Sigmoid colon (tissue), 6 donors: ENCODE measurements at regions not wholly inside any gene's neighbourhood (a gene's known extent, or its start where the extent isn't known, plus 50 kb on each side); places are given as distances from the start of the nearest gene placed in this dataset.

Source experiments
- DNase-seq: peaks from one replicate; pipeline ENCODE4 v3.0.0-alpha.2; 2019
- H3K27ac ChIP-seq, 4 donors: fragments of 200-600 bp; sonication (generic); one replicate each; pipeline ENCODE4 v1.5.1; 2016 to 2019; ENCODE audit warnings: mild to moderate bottlenecking in 1 of 4
- H3K27me3 ChIP-seq, 3 donors: fragments of 200-600 bp; sonication (generic); one replicate each; pipeline ENCODE4 v1.5.1; 2019; ENCODE audit warnings: mild to moderate bottlenecking in 1 of 3
- H3K36me3 ChIP-seq, 4 donors: fragments of 200-600 bp; sonication (generic); one replicate each; pipeline ENCODE4 v1.5.1; 2016 to 2019
- H3K4me1 ChIP-seq, 4 donors: fragments of 200-600 bp; sonication (generic); one replicate each; pipeline ENCODE4 v1.5.1; 2017 to 2019
- H3K4me3 ChIP-seq, 4 donors: fragments of 200-600 bp; sonication (generic); one replicate each; pipeline ENCODE4 v1.5.1; 2017 to 2019; ENCODE audit warnings: mild to moderate bottlenecking in 2 of 4, moderate library complexity in 1 of 4
- H3K9me3 ChIP-seq, 4 donors: fragments of 200-600 bp in 3 of 4; sonication (generic) in 3 of 4; one replicate each; pipeline versions ENCODE4 v1.5.1 to v1.6.1; 2013 to 2019
- EP300 ChIP-seq, 4 donors: sonication (generic); formaldehyde crosslinking; IDR thresholded peaks; one replicate each; pipeline ENCODE4 v1.6.1; 2017; ENCODE audit warnings: antibody characterized with exemption in 4 of 4
- POLR2A ChIP-seq, 2 donors: fragments of 450-650 bp; IDR thresholded peaks; one replicate each; pipeline ENCODE4 v1.6.1; 2016; ENCODE audit warnings: antibody characterized with exemption in 2 of 2, mild to moderate bottlenecking in 2 of 2, moderate library complexity in 2 of 2
- POLR2AphosphoS5 ChIP-seq, 4 donors: sonication (generic); formaldehyde crosslinking; IDR thresholded peaks; one replicate each; pipeline ENCODE4 v1.6.1; 2017; ENCODE audit warnings: antibody characterized with exemption in 4 of 4
- WGBS, 2 donors: extraction: QIAGEN DNeasy Blood & Tissue Kit; methylation state at CpG; one replicate each; pipeline ENCODE4 v1.1.7; 2013; 5-methylcytosine and 5-hydroxymethylcytosine counted together
- intact Hi-C: fragments of 100-400 bp; cut with DNase I; formaldehyde crosslinking; loops from one replicate; pipeline ENCODE4 v1.15.1; 2023
- TF ChIP-seq, protein P1 (sequence below), 4 experiments: fragments of 450-650 bp in 3 of 4; fragments of 200-600 bp in 1 of 4; IDR thresholded peaks; one replicate each; pipeline ENCODE4 v1.5.1; 2016 to 2019; ENCODE audit warnings: antibody characterized with exemption in 4 of 4, mild to moderate bottlenecking in 3 of 4, moderate library complexity in 2 of 4
- donor health status: healthy with polysubstance abuse.
- donor health status: healthy.

DNA sequence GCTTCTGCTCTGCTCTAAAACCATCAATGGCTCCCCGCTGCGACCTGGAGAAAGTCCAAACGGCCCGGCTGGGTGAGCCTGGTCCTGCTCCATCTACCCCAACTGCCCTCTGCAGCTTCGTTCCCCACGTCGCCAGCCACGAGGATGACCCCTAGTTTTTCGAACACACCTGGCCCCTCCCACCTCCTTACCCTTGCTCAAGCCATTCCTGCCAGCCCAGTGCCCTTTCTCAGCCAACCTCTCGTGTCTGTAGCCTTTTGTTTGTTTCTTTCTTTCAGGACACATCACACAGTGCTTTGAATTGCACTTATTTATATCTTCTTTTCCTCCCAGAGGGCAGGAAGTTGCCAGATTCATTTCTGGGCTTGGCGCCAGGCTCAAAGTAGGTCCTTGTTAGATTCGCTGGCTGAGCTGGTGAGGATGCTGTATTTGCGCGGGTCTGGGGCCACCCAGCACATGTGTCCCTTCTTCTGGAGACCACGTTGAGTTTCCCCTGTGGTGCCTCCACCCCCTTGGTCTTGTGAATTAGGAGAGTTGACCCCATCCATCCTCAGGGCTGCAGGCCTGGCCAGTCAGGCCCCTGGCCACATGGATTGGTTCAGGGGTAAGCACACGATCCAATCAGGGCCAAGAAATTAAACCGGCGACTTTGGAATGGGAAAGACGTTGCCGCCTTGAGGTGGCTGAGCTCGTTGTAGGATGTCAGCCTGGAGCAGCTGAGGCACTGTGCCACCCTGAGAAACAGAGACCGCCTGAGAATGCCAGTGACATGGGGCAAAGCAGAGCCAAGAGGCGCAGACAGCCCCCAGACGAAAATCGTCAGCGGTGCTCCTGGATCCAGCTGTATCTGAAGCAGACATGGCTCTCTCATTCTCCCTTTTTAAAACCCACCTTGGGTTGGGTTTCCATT lies 156.0 kb downstream of the CEBPB start:
- peak overlapping the region; percentile 51 to 83 (median 68) for H3K27ac ChIP-seq
- no peaks in the 10 kb centered on the region for H3K36me3 ChIP-seq
- TF ChIP-seq POLR2AphosphoS5 (IDR thresholded peaks at IDR 0.05), result peak; percentile 38 to 78 (median 64)
- no peak for TF ChIP-seq POLR2A (IDR thresholded peaks at IDR 0.05)
- peak in 1 of 4 donors; percentile 3 for TF ChIP-seq EP300 (IDR thresholded peaks at IDR 0.05)
- TF ChIP-seq, protein P1, sequence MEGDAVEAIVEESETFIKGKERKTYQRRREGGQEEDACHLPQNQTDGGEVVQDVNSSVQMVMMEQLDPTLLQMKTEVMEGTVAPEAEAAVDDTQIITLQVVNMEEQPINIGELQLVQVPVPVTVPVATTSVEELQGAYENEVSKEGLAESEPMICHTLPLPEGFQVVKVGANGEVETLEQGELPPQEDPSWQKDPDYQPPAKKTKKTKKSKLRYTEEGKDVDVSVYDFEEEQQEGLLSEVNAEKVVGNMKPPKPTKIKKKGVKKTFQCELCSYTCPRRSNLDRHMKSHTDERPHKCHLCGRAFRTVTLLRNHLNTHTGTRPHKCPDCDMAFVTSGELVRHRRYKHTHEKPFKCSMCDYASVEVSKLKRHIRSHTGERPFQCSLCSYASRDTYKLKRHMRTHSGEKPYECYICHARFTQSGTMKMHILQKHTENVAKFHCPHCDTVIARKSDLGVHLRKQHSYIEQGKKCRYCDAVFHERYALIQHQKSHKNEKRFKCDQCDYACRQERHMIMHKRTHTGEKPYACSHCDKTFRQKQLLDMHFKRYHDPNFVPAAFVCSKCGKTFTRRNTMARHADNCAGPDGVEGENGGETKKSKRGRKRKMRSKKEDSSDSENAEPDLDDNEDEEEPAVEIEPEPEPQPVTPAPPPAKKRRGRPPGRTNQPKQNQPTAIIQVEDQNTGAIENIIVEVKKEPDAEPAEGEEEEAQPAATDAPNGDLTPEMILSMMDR (IDR thresholded peaks at IDR 0.05), result no peak
- H3K9me3 ChIP-seq, result no peaks in the 10 kb centered on the region
- DNase-seq, result peak; percentile 97
- intact Hi-C loops, result no loop called here
- H3K4me1 ChIP-seq, result peaks cover 0 to 18% (median 16%) of the 10 kb centered on the region in 4 donors
- no peaks in the 10 kb centered on the region for H3K27me3 ChIP-seq
- WGBS, 2 donors, result 35 to 53% methylated on average over 26 of the region's 26 CpGs
- H3K4me3 ChIP-seq, result peak overlapping the region in 3 of 4 donors; percentile 5 to 24 (median 17)

DNA sequence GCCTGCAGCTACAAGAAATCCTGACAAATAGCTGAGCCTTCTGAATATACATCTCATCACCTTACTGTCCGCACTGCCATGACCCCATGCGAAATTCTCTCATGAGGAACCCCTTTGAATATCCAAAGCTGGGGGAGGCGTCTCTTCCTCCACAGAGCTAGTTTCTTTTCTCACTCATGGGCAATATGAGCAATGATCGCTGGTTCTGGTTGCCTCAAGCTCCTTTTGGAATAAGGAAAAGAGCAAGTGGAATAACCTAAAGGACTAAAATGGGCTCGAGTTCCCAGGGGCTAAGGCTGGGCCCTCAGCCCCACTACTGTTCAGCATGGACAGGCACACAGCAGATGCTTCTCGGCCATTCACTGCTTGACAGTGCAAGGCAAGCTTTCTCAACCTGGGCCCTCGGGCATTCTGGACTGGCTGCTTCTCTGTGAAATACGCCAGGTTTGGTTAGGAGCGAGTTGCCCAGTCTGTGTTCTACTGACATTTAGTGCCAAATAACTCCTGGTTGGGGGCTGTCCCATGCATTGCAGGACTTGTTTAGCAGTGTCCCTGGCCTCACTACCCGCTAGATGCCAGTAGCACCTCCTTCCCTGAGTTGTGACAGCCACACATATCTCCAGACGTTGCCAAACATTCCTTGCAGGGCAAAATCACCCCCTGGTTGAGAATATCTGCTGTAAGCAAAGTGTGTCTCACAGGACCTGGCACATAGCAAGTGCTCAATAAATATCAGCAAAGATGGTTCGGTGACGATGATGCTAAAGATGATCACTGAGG lies 156.8 kb downstream of the CEBPB start:
- intact Hi-C loops, result no loop called here
- Histone ChIP-seq H3K27me3 (no peaks in the 10 kb centered on the region), H3K27ac (peak overlapping the region; percentile 51 to 83 (median 68)), H3K4me3 (no peak overlapping the region), H3K4me1 (peaks cover 0 to 18% (median 16%) of the 10 kb centered on the region in 4 donors), H3K9me3 (no peaks in the 10 kb centered on the region), H3K36me3 (no peaks in the 10 kb centered on the region)
- WGBS, 2 donors, result 86 to 90% methylated on average over 13 of the region's 13 CpGs
- peak; percentile 67 for DNase-seq
- TF ChIP-seq, protein P1 (IDR thresholded peaks at IDR 0.05), result no peak
- TF ChIP-seq POLR2AphosphoS5 (IDR thresholded peaks at IDR 0.05) (no peak), EP300 (IDR thresholded peaks at IDR 0.05) (no peak), POLR2A (IDR thresholded peaks at IDR 0.05) (no peak)

DNA sequence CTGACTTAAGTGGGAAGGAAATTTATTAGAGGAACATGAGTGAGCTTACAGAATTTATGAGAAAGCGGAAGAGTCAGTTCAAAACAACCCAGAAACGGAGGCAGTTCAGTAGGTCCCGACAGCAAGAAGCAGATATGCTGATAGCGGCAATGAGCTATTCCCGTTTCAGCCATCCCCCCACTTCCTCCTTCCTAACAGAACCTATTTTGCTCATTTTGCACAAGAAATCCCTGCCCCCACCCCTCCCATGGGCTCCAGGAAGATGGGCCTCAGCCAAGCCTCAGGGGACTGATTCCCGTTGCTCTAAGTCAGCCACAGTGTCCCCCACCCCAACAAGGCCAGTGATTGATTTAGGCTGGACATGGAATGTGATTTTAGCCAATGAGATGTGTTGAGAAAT lies 157.5 kb downstream of the CEBPB start:
- no peaks in the 10 kb centered on the region for H3K9me3 ChIP-seq
- H3K4me3 ChIP-seq, result no peak overlapping the region
- TF ChIP-seq, protein P1 (IDR thresholded peaks at IDR 0.05), result no peak
- peak in 1 of 4 donors; percentile 15 for TF ChIP-seq EP300 (IDR thresholded peaks at IDR 0.05)
- no peak for TF ChIP-seq POLR2A (IDR thresholded peaks at IDR 0.05)
- no peak for TF ChIP-seq POLR2AphosphoS5 (IDR thresholded peaks at IDR 0.05)
- peak overlapping the region in 3 of 4 donors; percentile 44 to 83 (median 54) for H3K27ac ChIP-seq
- intact Hi-C loops, result no loop called here
- no peaks in the 10 kb centered on the region for H3K27me3 ChIP-seq
- no peaks in the 10 kb centered on the region for H3K36me3 ChIP-seq
- WGBS, 2 donors, result 65 to 82% methylated on average over 6 of the region's 6 CpGs
- DNase-seq, result peak; percentile 74
- peaks cover 0 to 18% (median 16%) of the 10 kb centered on the region in 4 donors for H3K4me1 ChIP-seq

- no peaks in the 10 kb centered on the region for H3K36me3 ChIP-seq
- no peaks in the 10 kb centered on the region for H3K9me3 ChIP-seq
- 86 to 92% methylated on average over 16 of the region's 16 CpGs for WGBS, 2 donors
- H3K4me3 ChIP-seq, result no peak overlapping the region
- TF ChIP-seq POLR2A (IDR thresholded peaks at IDR 0.05) (no peak), POLR2AphosphoS5 (IDR thresholded peaks at IDR 0.05) (no peak)
- H3K27ac ChIP-seq, result no peak overlapping the region
- DNase-seq, result no peak
- no peaks in the 10 kb centered on the region for H3K27me3 ChIP-seq
- H3K4me1 ChIP-seq, result peaks cover 0 to 15% (median 13%) of the 10 kb centered on the region in 4 donors
- intact Hi-C loops, result no loop called here
Measured at GRCh38 chr20:50350510-50351249, 159.5 kb upstream of the PTPN1 start.
